ENCODE measurements at regions not wholly inside any gene's neighbourhood (a gene's known extent, or its start where the extent isn't known, plus 50 kb on each side); places are given as distances from the start of the nearest gene placed in this dataset.
"Not testable (repeated sequence)": the region's sequence is repeated elsewhere in the genome, so short reads cannot be mapped to it uniquely, and the experiment has no call there.

GRCh38 chr3:147672035-147672434 is 262.9 kb downstream of the ZIC1 start:
- DNase-seq (ENCODE audit: low read depth, low spot score) = no peak

GRCh38 chr3:147672436-147672835 is 263.3 kb downstream of the ZIC1 start:
- no peak for DNase-seq (ENCODE audit: low read depth, low spot score)

- no peak for DNase-seq (ENCODE audit: low read depth, low spot score)
These were observed 266.6 kb downstream of the ZIC1 start for GRCh38 chr3:147675761-147676160.

GRCh38 chr3:147680837-147681483 is 271.8 kb downstream of the ZIC1 start:
- DNase-seq (ENCODE audit: low read depth, low spot score) = peak; percentile 40

- no peak for DNase-seq (ENCODE audit: low read depth, low spot score)
These were observed 279.7 kb downstream of the ZIC1 start for GRCh38 chr3:147688868-147689267.

DNA sequence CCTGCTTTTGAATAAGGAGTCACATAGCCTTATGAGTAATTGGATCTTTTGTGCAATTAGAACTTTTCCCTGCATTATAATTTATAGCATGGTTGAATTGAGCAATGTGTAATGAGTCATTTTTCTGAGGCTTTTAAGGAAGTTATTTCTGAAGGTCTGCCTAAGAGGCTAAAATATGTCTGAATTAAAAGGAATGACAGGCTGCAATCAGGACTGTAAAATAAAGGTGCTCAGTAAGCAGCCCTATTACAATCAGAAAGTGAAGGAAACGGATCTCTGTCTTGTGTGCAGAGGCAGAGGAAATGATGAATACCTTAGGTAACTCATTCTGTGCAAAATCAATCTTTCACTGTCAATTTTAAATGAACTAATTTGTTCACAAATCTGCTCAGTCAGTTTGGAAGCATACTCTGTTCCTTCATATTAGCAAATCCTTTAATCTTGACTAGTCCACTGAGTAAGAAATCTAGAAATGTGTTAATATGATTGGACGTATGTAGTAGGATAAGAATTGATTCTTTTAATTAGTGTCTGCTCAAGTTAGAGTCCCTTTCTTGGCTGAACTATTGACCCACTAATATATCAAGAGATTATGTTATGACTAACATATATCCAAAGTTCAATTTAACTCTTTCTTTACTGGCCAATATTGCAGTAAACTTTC is 290.1 kb downstream of the ZIC1 start:
- peak; percentile 41 for DNase-seq (ENCODE audit: low read depth, low spot score)

DNA sequence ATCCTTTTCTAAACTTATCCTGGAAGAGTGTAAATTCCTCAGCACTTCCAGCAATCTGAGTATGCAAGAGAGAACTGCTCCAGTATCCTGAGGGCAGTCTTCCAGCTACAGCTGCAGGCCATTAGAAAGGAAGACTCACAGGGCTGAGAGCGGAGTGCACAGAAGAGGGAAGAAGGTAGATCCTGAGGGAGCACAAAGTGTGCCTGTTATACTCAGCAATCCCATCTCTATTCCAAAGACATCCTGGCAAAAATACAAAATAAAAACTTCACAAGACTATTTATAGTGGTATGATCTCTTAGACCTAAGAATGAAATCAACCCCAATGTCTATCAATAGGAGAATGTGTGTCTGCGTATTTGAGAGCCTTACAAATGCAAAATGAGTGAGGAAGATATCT is 292.0 kb downstream of the ZIC1 start:
- no peak for DNase-seq (ENCODE audit: low read depth, low spot score)

GRCh38 chr3:147702509-147702908 is 293.3 kb downstream of the ZIC1 start:
- peak; percentile 7 for DNase-seq (ENCODE audit: low read depth, low spot score)

DNA sequence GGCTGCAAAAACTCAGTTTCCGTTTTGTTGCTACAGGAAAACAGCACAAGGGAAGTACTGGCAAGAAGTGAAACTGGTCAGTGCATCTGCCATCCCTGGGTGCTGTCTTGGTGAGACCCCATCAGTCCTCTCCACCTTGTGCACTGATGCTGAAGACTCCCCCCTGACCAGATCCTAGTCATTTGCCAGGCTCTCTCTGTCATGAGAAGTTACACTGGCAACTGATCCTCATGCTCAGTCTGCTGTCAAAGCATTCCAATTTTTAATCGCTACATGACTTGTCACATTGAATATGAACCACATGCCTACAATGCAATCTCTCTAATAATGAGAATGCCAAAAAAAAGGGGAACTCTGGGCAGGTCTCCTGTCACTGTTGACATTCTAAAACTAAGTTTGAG is 296.5 kb downstream of the ZIC1 start:
- DNase-seq (ENCODE audit: low read depth, low spot score) = no peak

- not testable (repeated sequence) for DNase-seq (ENCODE audit: low read depth, low spot score)
These were observed 301.6 kb downstream of the ZIC1 start for GRCh38 chr3:147710753-147711152.

DNA sequence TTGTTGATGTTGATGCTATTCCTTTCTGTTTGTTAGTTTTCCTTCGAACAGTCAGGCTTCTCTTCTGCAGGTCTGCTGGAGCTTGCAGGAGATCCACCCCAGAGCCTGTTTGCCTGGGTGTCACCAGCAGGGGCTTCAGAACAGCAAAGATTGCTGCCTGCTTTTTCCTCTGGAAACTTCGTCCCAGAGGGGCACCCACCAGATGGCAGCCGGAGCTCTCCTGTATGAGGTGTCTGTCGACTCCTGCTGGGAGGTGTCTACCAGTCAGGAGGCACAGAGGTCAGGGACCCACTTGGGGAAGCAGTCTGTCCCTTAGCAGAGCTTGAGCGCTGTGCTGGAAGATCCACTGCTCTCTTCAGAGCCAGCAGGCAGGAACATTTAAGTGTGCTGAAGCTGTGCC is 303.2 kb downstream of the ZIC1 start:
- no peak for DNase-seq (ENCODE audit: low read depth, low spot score)

- DNase-seq (ENCODE audit: low read depth, low spot score) = not testable (repeated sequence)
These were observed 303.6 kb downstream of the ZIC1 start for GRCh38 chr3:147712758-147713157.

- no peak for DNase-seq (ENCODE audit: low read depth, low spot score)
These were observed 304.3 kb downstream of the ZIC1 start for GRCh38 chr3:147713234-147714133.

DNA sequence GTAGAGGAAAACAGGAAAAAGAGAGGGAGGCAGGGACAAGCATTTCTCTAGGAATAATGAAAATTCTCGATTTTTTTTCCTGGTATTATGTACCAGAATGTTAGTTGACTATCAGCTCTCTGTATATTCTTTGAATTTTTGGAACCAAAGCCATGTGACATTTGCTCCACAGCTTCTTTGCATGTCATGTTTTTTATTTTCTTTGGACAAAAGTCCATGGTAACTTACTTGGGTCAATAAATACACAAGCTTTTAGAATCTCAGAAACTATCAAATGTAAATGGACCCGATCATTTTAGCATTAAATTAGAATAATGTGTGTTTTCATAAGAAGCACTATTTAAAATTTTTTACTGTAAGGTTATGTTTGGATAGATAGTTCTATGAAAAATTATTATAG is 320.5 kb downstream of the ZIC1 start:
- no peak for DNase-seq (ENCODE audit: low read depth, low spot score)

GRCh38 chr3:147730284-147730683 is 321.1 kb downstream of the ZIC1 start:
- DNase-seq (ENCODE audit: low read depth, low spot score) = no peak

GRCh38 chr3:147733217-147733616 is 324.1 kb downstream of the ZIC1 start:
- DNase-seq (ENCODE audit: low read depth, low spot score) = no peak

- no peak for DNase-seq (ENCODE audit: low read depth, low spot score)
These were observed 326.5 kb downstream of the ZIC1 start for GRCh38 chr3:147735616-147736015.

GRCh38 chr3:147736226-147736625 is 327.1 kb downstream of the ZIC1 start:
- no peak for DNase-seq (ENCODE audit: low read depth, low spot score)

DNA sequence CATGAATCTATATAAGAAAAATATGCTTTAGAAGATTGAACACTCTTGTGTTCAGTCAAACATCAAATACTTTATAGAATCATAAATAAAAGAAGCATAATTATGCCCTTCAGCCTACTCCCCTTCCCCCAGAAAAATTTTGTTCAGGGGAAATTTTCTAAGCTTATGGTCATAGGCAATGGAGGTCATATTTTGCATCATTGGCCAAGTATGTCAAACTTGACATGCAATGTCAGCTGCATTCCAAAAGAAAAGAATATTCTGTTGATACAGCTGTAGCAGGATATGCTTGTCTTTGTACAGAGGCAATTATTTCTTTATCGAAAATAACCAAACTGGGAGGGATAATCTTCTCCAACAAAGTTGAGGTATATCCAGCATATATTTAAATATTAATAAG is 328.2 kb downstream of the ZIC1 start:
- no peak for DNase-seq (ENCODE audit: low read depth, low spot score)

DNA sequence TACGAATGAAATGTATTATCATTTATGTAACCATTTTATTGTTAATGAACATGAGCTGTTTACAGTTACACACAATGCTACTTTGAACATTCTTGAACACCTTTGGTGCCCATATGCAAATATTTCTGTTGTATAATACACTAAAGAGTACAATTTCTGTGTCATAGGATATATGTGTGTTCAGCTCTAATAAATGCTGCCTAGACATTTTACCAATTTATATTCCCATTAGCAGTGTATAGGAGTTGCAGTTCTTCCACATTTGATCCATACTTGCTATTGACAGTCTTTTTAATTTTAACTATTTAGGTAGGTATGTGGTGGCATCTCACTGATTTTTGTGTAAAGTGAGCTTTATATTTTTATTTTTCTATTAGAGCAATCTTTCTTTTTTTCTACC is 331.8 kb downstream of the ZIC1 start:
- no peak for DNase-seq (ENCODE audit: low read depth, low spot score)

GRCh38 chr3:147744967-147745366 is 335.8 kb downstream of the ZIC1 start:
- DNase-seq (ENCODE audit: low read depth, low spot score) = no peak

DNA sequence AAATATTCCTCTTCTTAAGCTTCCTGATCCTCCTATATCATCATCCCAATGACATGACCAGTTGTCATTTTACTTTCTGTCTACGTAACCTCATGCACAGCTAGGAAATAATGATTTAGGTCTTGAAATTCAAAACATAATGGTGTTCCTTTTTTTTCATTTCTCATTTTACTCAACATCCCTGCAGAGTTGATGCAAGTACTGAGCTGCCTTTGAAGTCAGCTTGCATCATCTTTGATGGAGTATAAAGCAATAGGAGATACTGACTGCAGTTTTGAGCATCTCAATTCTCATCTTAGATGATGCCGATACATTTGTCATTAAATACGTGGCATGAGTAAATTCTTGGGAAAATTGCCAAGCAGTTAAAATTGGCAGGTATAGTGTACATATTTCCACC is 346.1 kb downstream of the ZIC1 start:
- DNase-seq (ENCODE audit: low read depth, low spot score) = no peak

- no peak for DNase-seq (ENCODE audit: low read depth, low spot score)
These were observed 347.3 kb downstream of the ZIC1 start for GRCh38 chr3:147756476-147756875.

Data from astrocyte of the hippocampus (primary cell).